Pancreas (tissue), 10 donors: ENCODE measurements at regions not wholly inside any gene's neighbourhood (a gene's known extent, or its start where the extent isn't known, plus 50 kb on each side); places are given as distances from the start of the nearest gene placed in this dataset.

Source experiments
- ATAC-seq, 4 donors: fragments of 200-7000 bp; cut with Tn5 transposase; one replicate each; pipeline versions ENCODE4 v1.8.0 to v1.9.1; 2020; ENCODE audit warnings: mild to moderate bottlenecking in 4 of 4, moderate library complexity in 4 of 4
- DNase-seq, 6 donors: peaks; one replicate each; pipeline ENCODE4 v3.0.0-alpha.2; 2020
- FAIRE-seq: peaks from 2 replicates; lab custom pipeline; 2012; peaks lifted over from hg19 to GRCh38; lab: Jason Lieb, UNC
- H3K27ac ChIP-seq, 4 donors: fragments of 200-600 bp; sonication (generic); 1 replicate in 3 of 4; 2 replicates in 1 of 4; pipeline versions ENCODE4 v1.5.0 to v1.8.0; 2020
- H3K27me3 ChIP-seq, 4 donors: fragments of 200-600 bp; one replicate each; pipeline ENCODE4 v1.8.0; 2021
- H3K36me3 ChIP-seq, 3 donors: fragments of 200-600 bp; sonication (generic) in 1 of 3; one replicate each; pipeline versions ENCODE4 v1.5.0 to v1.8.0; 2020 to 2021
- H3K4me1 ChIP-seq, 3 donors: fragments of 200-600 bp; one replicate each; pipeline ENCODE4 v1.8.0; 2021
- H3K4me3 ChIP-seq, 4 donors: fragments of 200-600 bp; sonication (generic) in 2 of 4; one replicate each; pipeline versions ENCODE4 v1.5.0 to v1.8.0; 2020 to 2021
- H3K9me3 ChIP-seq, 4 donors: fragments of 200-600 bp; one replicate each; pipeline ENCODE4 v1.8.0; 2021
- CTCF ChIP-seq, 4 donors: fragments of 200-600 bp; sonication (generic) in 3 of 4; IDR thresholded peaks; one replicate each; pipeline versions ENCODE4 v1.5.0 to v1.8.0; 2021; ENCODE audit warnings: antibody characterized with exemption in 4 of 4
- WGBS, 2 donors: extraction: QIAGEN DNeasy Blood & Tissue Kit; methylation state at CpG; one replicate each; pipeline ENCODE4 v1.1.7; 2013; 5-methylcytosine and 5-hydroxymethylcytosine counted together
- intact Hi-C, 3 donors: fragments of 100-400 bp; cut with DNase I; formaldehyde crosslinking; loops; one replicate each; pipeline versions ENCODE4 v1.11.1 to v1.14.2; 2022
- donor health status: healthy with polysubstance abuse.
- donor health status: DM: no; HTN: no; CAD: no; lungs with moderate emphysema.
- donor health status: DM: no; HTN: no; CAD: no.
- donor health status: control.
- donor health status: control.
- donor health status: Bipolar disorder and iron deficiency.
- donor health status: DM: yes; HTN: yes; CAD: no.
- donor health status: DM: no; HTN: no; CAD: no.
- donor health status: DM: no; HTN: no; CAD: no.
- donor health status: DM: yes; HTN: yes; CAD: no.

- H3K4me3 ChIP-seq = no peak overlapping the region
- 75 to 84% methylated on average over 2 of the region's 2 CpGs for WGBS, 2 donors
- no peaks in the 10 kb centered on the region for H3K36me3 ChIP-seq
- intact Hi-C loops = no loop called here
- no peaks in the 10 kb centered on the region for H3K27me3 ChIP-seq
- FAIRE-seq (no peak), DNase-seq (no peak), ATAC-seq (no peak)
- H3K9me3 ChIP-seq = no peaks in the 10 kb centered on the region
- no peak for TF ChIP-seq CTCF (IDR thresholded peaks at IDR 0.05)
- H3K27ac ChIP-seq = no peak overlapping the region
- no peaks in the 10 kb centered on the region for H3K4me1 ChIP-seq
Measured at GRCh38 chr1:191034132-191034531, 556.5 kb upstream of the BRINP3 start.

- H3K27ac ChIP-seq = no peak overlapping the region
- no peak for ATAC-seq
- H3K27me3 ChIP-seq = no peaks in the 10 kb centered on the region
- H3K4me1 ChIP-seq = no peaks in the 10 kb centered on the region
- no peak for DNase-seq
- no peak for TF ChIP-seq CTCF (IDR thresholded peaks at IDR 0.05)
- 31 to 44% methylated on average over 2 of the region's 2 CpGs for WGBS, 2 donors
- FAIRE-seq = no peak
- intact Hi-C loops = no loop called here
- no peaks in the 10 kb centered on the region for H3K36me3 ChIP-seq
- H3K4me3 ChIP-seq = no peak overlapping the region
- no peaks in the 10 kb centered on the region for H3K9me3 ChIP-seq
Measured at GRCh38 chr1:191043066-191043465, 565.4 kb upstream of the BRINP3 start.

- no peak for ATAC-seq
- DNase-seq = no peak
- 50 to 58% methylated on average over 2 of the region's 2 CpGs for WGBS, 2 donors
- no peak overlapping the region for H3K4me3 ChIP-seq
- no peaks in the 10 kb centered on the region for H3K27me3 ChIP-seq
- no peaks in the 10 kb centered on the region for H3K36me3 ChIP-seq
- no peaks in the 10 kb centered on the region for H3K4me1 ChIP-seq
- FAIRE-seq = no peak
- H3K27ac ChIP-seq = no peak overlapping the region
- TF ChIP-seq CTCF (IDR thresholded peaks at IDR 0.05) = no peak
- H3K9me3 ChIP-seq = no peaks in the 10 kb centered on the region
- intact Hi-C loops = no loop called here
Measured at GRCh38 chr1:191049781-191050180, 572.1 kb upstream of the BRINP3 start.

GRCh38 chr1:191052888-191053287 lies 575.2 kb upstream of the BRINP3 start:
- H3K9me3 ChIP-seq = no peaks in the 10 kb centered on the region
- TF ChIP-seq CTCF (IDR thresholded peaks at IDR 0.05) = no peak
- DNase-seq = no peak
- H3K36me3 ChIP-seq = no peaks in the 10 kb centered on the region
- intact Hi-C loops = no loop called here
- H3K27ac ChIP-seq = no peak overlapping the region
- no peaks in the 10 kb centered on the region for H3K4me1 ChIP-seq
- no peak overlapping the region for H3K4me3 ChIP-seq
- 62 to 68% methylated on average over 6 of the region's 6 CpGs for WGBS, 2 donors
- FAIRE-seq = no peak
- peaks cover 0 to 4% (median 0%) of the 10 kb centered on the region in 4 donors for H3K27me3 ChIP-seq
- no peak for ATAC-seq

GRCh38 chr1:191065346-191065745 lies 587.7 kb upstream of the BRINP3 start:
- Histone ChIP-seq H3K4me1 (no peaks in the 10 kb centered on the region), H3K4me3 (no peak overlapping the region), H3K27ac (no peak overlapping the region), H3K36me3 (no peaks in the 10 kb centered on the region), H3K27me3 (no peaks in the 10 kb centered on the region), H3K9me3 (no peaks in the 10 kb centered on the region)
- no peak for DNase-seq
- no peak for FAIRE-seq
- 37 to 45% methylated on average over 3 of the region's 3 CpGs for WGBS, 2 donors
- intact Hi-C loops = no loop called here
- no peak for ATAC-seq
- TF ChIP-seq CTCF (IDR thresholded peaks at IDR 0.05) = no peak
